ENCODE measurements at regions not wholly inside any gene's neighbourhood (a gene's known extent, or its start where the extent isn't known, plus 50 kb on each side); places are given as distances from the start of the nearest gene placed in this dataset.

DNA sequence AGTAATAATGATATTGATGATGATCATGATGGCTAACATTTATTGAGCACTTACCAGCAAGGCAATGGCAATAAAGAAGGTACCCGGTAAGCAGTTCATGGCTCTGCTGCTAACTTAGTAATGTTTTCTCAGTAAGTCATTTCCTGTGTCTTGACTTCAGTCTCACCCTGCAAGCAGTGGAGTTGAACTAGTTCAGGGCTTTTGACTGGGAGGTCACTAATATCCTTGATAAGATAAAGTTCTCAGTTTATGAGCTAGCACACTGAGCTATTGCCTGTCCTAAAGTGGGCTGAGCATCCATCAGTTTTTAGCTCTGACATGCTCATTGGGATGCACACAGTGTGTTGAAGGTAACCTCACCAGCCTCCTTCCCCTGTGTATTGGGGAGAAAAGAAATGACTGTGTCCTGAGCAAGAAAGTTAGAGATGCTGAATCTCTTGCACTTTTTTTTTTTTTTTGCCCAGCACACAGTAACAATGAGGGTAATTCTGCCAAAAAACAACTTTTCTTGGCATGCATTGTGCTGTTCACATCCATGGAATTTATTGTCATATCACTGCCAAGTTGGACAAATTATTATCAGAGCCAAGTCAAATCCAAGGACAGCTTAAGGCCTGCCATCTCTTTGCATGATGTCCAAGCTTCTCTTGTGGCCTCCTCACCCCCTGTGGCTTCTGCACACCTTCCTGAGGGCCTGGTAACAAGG is 55.5 kb upstream of the GADD45A start:
- intact Hi-C loops (cut with DNase I), result no loop called here
- no peak overlapping the region for H3K27ac ChIP-seq
- WGBS, 2 donors, result 13 to 77% methylated on average over 1 of the region's 1 CpG

GRCh38 chr1:67630438-67631045 is 54.5 kb upstream of the GADD45A start:
- Histone ChIP-seq H3K27ac (no peak overlapping the region), H3K36me3 (no peaks in the 10 kb centered on the region), H3K9me3 (no peaks in the 10 kb centered on the region), H3K4me3 (no peak overlapping the region), H3K27me3 (no peaks in the 10 kb centered on the region), H3K4me1 (peaks cover 0 to 6% (median 3%) of the 10 kb centered on the region in 4 donors)
- intact Hi-C loops (cut with DNase I), result no loop called here
- WGBS, 2 donors, result 60 to 85% methylated on average over 2 of the region's 2 CpGs
- no peak for DNase-seq
- TF ChIP-seq, protein P1, sequence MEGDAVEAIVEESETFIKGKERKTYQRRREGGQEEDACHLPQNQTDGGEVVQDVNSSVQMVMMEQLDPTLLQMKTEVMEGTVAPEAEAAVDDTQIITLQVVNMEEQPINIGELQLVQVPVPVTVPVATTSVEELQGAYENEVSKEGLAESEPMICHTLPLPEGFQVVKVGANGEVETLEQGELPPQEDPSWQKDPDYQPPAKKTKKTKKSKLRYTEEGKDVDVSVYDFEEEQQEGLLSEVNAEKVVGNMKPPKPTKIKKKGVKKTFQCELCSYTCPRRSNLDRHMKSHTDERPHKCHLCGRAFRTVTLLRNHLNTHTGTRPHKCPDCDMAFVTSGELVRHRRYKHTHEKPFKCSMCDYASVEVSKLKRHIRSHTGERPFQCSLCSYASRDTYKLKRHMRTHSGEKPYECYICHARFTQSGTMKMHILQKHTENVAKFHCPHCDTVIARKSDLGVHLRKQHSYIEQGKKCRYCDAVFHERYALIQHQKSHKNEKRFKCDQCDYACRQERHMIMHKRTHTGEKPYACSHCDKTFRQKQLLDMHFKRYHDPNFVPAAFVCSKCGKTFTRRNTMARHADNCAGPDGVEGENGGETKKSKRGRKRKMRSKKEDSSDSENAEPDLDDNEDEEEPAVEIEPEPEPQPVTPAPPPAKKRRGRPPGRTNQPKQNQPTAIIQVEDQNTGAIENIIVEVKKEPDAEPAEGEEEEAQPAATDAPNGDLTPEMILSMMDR (IDR thresholded peaks at IDR 0.05), result no peak
- TF ChIP-seq EP300 (IDR thresholded peaks at IDR 0.05) (no peak), POLR2AphosphoS5 (IDR thresholded peaks at IDR 0.05) (no peak), POLR2A (IDR thresholded peaks at IDR 0.05) (no peak)

More for the DNA sequence above, 55.5 kb upstream of the GADD45A start:
- no peaks in the 10 kb centered on the region for H3K36me3 ChIP-seq
- TF ChIP-seq, protein P1 (IDR thresholded peaks at IDR 0.05), result no peak
- TF ChIP-seq EP300 (IDR thresholded peaks at IDR 0.05) (no peak), POLR2AphosphoS5 (IDR thresholded peaks at IDR 0.05) (no peak), POLR2A (IDR thresholded peaks at IDR 0.05) (no peak)
- no peak overlapping the region for H3K4me3 ChIP-seq
- no peaks in the 10 kb centered on the region for H3K27me3 ChIP-seq
- DNase-seq, result no peak
- peaks cover 0 to 6% (median 3%) of the 10 kb centered on the region in 4 donors for H3K4me1 ChIP-seq
- no peaks in the 10 kb centered on the region for H3K9me3 ChIP-seq

DNA sequence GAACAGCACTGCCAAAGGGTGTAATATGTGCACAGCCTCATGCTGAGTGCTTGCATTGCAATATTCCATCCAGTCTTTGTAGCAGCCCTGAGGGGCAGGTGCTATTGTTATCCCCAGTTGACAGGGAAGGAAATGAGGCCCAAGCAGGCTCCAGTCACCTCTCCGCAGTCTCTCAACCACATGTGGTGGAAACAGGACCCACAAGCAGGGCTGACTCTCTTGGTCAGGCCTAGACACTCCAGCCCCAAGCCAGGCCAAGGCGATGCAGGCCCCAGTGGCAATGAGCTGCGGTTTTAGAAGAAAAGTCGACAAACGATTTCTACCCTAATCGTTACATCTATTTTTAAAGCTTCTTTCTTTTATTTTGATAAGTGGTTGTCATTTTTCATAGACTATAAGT is 52.6 kb upstream of the GADD45A start:
- Histone ChIP-seq H3K27me3 (no peaks in the 10 kb centered on the region), H3K36me3 (no peaks in the 10 kb centered on the region), H3K9me3 (no peaks in the 10 kb centered on the region), H3K4me3 (no peak overlapping the region), H3K27ac (no peak overlapping the region), H3K4me1 (peaks cover 0 to 6% (median 3%) of the 10 kb centered on the region in 4 donors)
- intact Hi-C loops (cut with DNase I), result no loop called here
- WGBS, 2 donors, result 85 to 88% methylated on average over 6 of the region's 6 CpGs
- DNase-seq, result no peak
- TF ChIP-seq POLR2AphosphoS5 (IDR thresholded peaks at IDR 0.05), result no peak
- TF ChIP-seq, protein P1 (IDR thresholded peaks at IDR 0.05), result no peak
- no peak for TF ChIP-seq EP300 (IDR thresholded peaks at IDR 0.05)
- TF ChIP-seq POLR2A (IDR thresholded peaks at IDR 0.05), result no peak

DNA sequence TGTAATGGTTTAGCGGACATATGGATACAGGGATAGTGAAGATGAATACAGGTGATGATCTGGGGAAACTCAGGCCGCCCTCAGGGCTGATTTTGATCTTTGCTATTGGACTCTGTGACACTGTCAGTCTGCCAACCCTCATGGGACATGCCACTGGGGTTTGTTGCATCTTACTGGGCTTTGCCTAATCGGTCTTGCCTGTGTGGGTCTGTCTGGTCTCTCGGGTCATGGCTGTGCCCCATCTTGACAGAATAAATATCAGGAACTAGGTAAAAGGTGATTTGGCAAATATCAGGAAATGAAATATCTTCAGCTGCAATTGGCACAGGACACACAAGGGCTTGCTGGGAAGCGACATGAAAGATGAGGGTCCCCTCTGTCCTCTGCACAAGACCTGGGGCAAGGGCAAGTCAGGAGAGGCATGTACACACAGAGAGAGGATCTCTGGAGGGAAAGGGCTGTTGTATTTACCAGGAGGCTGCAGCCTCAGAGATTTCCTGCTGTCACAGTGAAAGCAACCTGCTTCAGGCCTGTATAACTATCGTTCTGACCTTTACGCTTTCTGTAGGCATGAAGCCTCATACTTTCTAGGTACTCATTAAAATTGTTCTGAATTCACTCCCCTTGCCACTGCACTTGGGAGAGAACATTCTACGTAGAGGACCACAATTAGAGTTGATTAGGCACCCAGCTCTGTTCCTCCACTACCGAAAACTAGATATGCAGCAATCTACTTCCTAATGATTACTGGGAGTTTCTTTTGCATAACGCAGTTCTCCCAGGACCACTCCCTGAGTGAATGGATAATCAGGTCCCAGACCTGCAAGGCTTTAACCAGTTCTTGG is 52.0 kb upstream of the GADD45A start:
- Histone ChIP-seq H3K36me3 (no peaks in the 10 kb centered on the region), H3K9me3 (no peaks in the 10 kb centered on the region), H3K27me3 (no peaks in the 10 kb centered on the region), H3K4me3 (no peak overlapping the region), H3K27ac (no peak overlapping the region), H3K4me1 (peaks cover 0 to 6% (median 3%) of the 10 kb centered on the region in 4 donors)
- TF ChIP-seq POLR2A (IDR thresholded peaks at IDR 0.05), result no peak
- no peak for TF ChIP-seq POLR2AphosphoS5 (IDR thresholded peaks at IDR 0.05)
- no peak for TF ChIP-seq EP300 (IDR thresholded peaks at IDR 0.05)
- TF ChIP-seq, protein P1 (IDR thresholded peaks at IDR 0.05), result no peak
- WGBS, 2 donors, result 29 to 68% methylated on average over 10 of the region's 10 CpGs
- DNase-seq, result no peak
- intact Hi-C loops (cut with DNase I), result no loop called here

Data from sigmoid colon (tissue), 6 donors.